ENCODE measurements at regions not wholly inside any gene's neighbourhood (a gene's known extent, or its start where the extent isn't known, plus 50 kb on each side); places are given as distances from the start of the nearest gene placed in this dataset.

GRCh38 chr17:79188685-79189084, 114.1 kb downstream of the ENGASE start:
- TF ChIP-seq CTCF (conservative IDR thresholded peaks at IDR 0.05) (no peak), EZH2 (IDR thresholded peaks at IDR 0.05; ENCODE audit: low read depth) (no peak)
